Left lung (tissue), 4 donors: ENCODE measurements at regions not wholly inside any gene's neighbourhood (a gene's known extent, or its start where the extent isn't known, plus 50 kb on each side); places are given as distances from the start of the nearest gene placed in this dataset.

Experiments
- ATAC-seq: fragments of 200-7000 bp; cut with Tn5 transposase; one replicate; pipeline ENCODE4 v1.9.1; 2020; ENCODE audit warnings: moderate library complexity
- DNase-seq, 4 donors: peaks; one replicate each; pipeline ENCODE4 v3.0.0-alpha.2; 2013 to 2020
- H3K27ac ChIP-seq, 2 donors: fragments of 200-600 bp; sonication (generic) in 1 of 2; one replicate each; pipeline versions ENCODE4 v1.5.0 to v1.8.0; 2020 to 2021
- H3K27me3 ChIP-seq, 2 donors: fragments of 200-600 bp; sonication (generic) in 1 of 2; one replicate each; pipeline versions ENCODE4 v1.5.0 to v1.8.0; 2020 to 2021
- H3K36me3 ChIP-seq, 2 donors: fragments of 200-600 bp; sonication (generic) in 1 of 2; one replicate each; pipeline versions ENCODE4 v1.5.0 to v1.8.0; 2020 to 2021
- H3K4me1 ChIP-seq, 2 donors: fragments of 200-600 bp; one replicate each; pipeline ENCODE4 v1.8.0; 2021
- H3K4me3 ChIP-seq, 2 donors: fragments of 200-600 bp; sonication (generic) in 1 of 2; one replicate each; pipeline versions ENCODE4 v1.5.0 to v1.8.0; 2020 to 2021; ENCODE audit warnings: mild to moderate bottlenecking in 1 of 2
- H3K9me3 ChIP-seq, 2 donors: fragments of 200-600 bp; sonication (generic) in 1 of 2; one replicate each; pipeline versions ENCODE4 v1.5.0 to v1.8.0; 2020 to 2021
- CTCF ChIP-seq, 2 donors: fragments of 200-600 bp; sonication (generic) in 1 of 2; IDR thresholded peaks; one replicate each; pipeline versions ENCODE4 v1.5.0 to v1.8.0; 2021; ENCODE audit warnings: antibody characterized with exemption in 2 of 2
- intact Hi-C, 2 donors: fragments of 100-400 bp; cut with DNase I; formaldehyde crosslinking; loops; one replicate each; pipeline versions ENCODE4 v1.11.2 to v1.14.2; 2022
- donor health status: DM: no; HTN: yes; CAD: no.
- donor health status: DM: no; HTN: no; CAD: no.

GRCh38 chr2:222074674-222075073, 224.1 kb downstream of the PAX3 start:
- Histone ChIP-seq H3K4me3 (no peak overlapping the region), H3K27me3 (peaks cover 0 to 6% of the 10 kb centered on the region in 2 donors), H3K4me1 (no peaks in the 10 kb centered on the region), H3K27ac (no peak overlapping the region), H3K9me3 (no peaks in the 10 kb centered on the region), H3K36me3 (no peaks in the 10 kb centered on the region)
- TF ChIP-seq CTCF (IDR thresholded peaks at IDR 0.05): no peak
- DNase-seq (no peak), ATAC-seq (no peak)
- intact Hi-C loops: no loop called here

DNA sequence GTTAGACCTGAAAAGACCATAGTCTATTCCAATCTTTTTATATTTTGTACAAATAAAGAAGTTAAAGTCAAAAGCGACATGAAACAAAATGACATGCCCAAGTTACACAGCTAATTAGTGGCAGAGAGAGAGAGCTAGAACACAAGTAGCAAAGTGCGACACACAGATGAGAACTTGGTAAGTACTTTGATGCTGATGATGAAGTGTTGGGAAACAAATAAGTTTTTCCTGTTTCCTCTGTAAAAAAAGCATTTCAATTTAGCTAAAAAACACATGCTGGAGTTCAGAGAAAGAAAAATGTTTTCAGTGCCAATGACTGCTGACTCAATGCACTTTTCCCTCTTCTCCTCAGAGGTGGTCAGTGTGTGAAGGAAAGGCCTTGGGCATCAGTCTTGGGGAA, 226.9 kb downstream of the PAX3 start:
- intact Hi-C loops: no loop called here
- DNase-seq: no peak
- TF ChIP-seq CTCF (IDR thresholded peaks at IDR 0.05): no peak

GRCh38 chr2:222064286-222064685, 234.5 kb downstream of the PAX3 start:
- TF ChIP-seq CTCF (IDR thresholded peaks at IDR 0.05): no peak
- ATAC-seq: no peak
- no peaks in the 10 kb centered on the region for H3K9me3 ChIP-seq
- no peaks in the 10 kb centered on the region for H3K36me3 ChIP-seq
- H3K4me3 ChIP-seq: no peak overlapping the region
- no peak for DNase-seq
- no peaks in the 10 kb centered on the region for H3K4me1 ChIP-seq
- H3K27ac ChIP-seq: no peak overlapping the region
- intact Hi-C loops: no loop called here
- H3K27me3 ChIP-seq: peaks cover 0 to 3% of the 10 kb centered on the region in 2 donors

More for the DNA sequence above, 226.9 kb downstream of the PAX3 start:
- Histone ChIP-seq H3K27ac (no peak overlapping the region), H3K4me1 (no peaks in the 10 kb centered on the region), H3K36me3 (no peaks in the 10 kb centered on the region), H3K9me3 (no peaks in the 10 kb centered on the region), H3K4me3 (no peak overlapping the region), H3K27me3 (peaks cover 0 to 6% of the 10 kb centered on the region in 2 donors)
- no peak for ATAC-seq

- TF ChIP-seq CTCF (IDR thresholded peaks at IDR 0.05): no peak
- H3K9me3 ChIP-seq: no peaks in the 10 kb centered on the region
- intact Hi-C loops: no loop called here
- no peak for ATAC-seq
- H3K4me1 ChIP-seq: no peaks in the 10 kb centered on the region
- peaks cover 23 to 48% of the 10 kb centered on the region in 2 donors for H3K27me3 ChIP-seq
- DNase-seq: peak in 1 of 4 donors; percentile 38
- H3K36me3 ChIP-seq: no peaks in the 10 kb centered on the region
- H3K4me3 ChIP-seq: no peak overlapping the region
- no peak overlapping the region for H3K27ac ChIP-seq
These were observed 239.9 kb downstream of the PAX3 start for GRCh38 chr2:222058819-222059445.

DNA sequence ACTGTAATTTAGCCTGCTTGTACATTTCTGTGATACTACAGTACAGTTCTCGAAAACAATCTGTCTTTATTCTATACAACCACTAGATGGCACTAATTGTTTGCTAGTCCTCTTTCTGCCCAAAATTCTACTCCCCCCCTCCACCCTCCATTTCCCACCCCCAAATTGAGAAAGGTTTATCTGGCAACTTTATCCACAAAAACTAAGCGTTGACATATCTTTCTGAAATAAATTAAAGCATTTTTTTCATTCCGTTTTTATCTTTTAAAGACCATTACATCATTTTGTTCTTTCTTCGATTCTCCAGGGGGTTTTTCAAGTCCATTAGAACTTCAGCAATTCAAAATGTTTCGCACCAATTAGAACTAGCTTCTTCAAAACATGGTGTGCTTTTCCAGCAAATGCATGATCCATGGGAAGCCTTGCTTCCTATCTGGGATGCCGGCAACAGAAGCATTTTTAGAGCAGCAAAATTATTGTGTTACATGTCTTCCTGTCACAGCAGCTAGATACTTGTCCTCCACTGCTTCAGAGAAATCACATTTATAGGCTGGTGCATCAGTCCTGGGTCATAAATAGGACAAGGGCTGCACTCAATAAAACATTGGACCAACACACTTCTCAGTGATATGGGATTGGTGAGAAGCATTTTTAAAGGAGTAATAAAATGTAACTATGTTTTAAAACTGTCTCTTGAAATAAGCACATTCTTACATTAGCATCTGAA, 241.3 kb downstream of the PAX3 start:
- Histone ChIP-seq H3K4me3 (no peak overlapping the region), H3K36me3 (no peaks in the 10 kb centered on the region), H3K4me1 (no peaks in the 10 kb centered on the region), H3K27me3 (peaks cover 25 to 62% of the 10 kb centered on the region in 2 donors), H3K9me3 (no peaks in the 10 kb centered on the region), H3K27ac (no peak overlapping the region)
- intact Hi-C loops: no loop called here
- ATAC-seq: peak; percentile 60
- no peak for DNase-seq
- peak; percentile 30 to 44 for TF ChIP-seq CTCF (IDR thresholded peaks at IDR 0.05)
